ENCODE measurements at regions not wholly inside any gene's neighbourhood (a gene's known extent, or its start where the extent isn't known, plus 50 kb on each side); places are given as distances from the start of the nearest gene placed in this dataset.

DNA sequence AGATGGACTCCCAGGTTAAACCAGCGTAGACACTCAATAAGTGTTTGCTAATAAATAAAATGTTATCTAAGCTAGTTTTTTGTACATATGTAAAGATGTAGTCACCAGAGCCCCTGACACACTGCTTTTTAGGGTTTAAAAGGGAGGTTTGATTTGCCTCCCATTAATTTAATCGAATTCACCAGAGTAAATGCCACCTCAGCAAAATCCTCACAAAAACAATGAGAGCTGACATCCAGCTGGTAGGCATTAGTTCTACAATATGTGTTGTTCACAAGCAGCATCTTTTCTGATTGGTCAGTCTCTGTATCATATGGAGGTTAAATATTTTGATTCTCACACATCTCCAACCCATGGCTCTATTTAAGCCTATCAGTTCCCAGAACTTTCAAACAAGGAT, 382.6 kb downstream of the CENPC start:
- intact Hi-C loops (cut with DNase I), result no loop called here
- no peak for DNase-seq
- H3K27ac ChIP-seq, result no peak overlapping the region
- no peaks in the 10 kb centered on the region for H3K27me3 ChIP-seq
- no peaks in the 10 kb centered on the region for H3K9me3 ChIP-seq
- H3K36me3 ChIP-seq, result no peaks in the 10 kb centered on the region
- H3K4me1 ChIP-seq (ENCODE audit: insufficient read depth), result no peaks in the 10 kb centered on the region
- 65 to 80% (median 72%) methylated on average over 2 of the region's 2 CpGs for WGBS, 3 donors
- H3K4me3 ChIP-seq, result no peak overlapping the region
- TF ChIP-seq, protein P1, sequence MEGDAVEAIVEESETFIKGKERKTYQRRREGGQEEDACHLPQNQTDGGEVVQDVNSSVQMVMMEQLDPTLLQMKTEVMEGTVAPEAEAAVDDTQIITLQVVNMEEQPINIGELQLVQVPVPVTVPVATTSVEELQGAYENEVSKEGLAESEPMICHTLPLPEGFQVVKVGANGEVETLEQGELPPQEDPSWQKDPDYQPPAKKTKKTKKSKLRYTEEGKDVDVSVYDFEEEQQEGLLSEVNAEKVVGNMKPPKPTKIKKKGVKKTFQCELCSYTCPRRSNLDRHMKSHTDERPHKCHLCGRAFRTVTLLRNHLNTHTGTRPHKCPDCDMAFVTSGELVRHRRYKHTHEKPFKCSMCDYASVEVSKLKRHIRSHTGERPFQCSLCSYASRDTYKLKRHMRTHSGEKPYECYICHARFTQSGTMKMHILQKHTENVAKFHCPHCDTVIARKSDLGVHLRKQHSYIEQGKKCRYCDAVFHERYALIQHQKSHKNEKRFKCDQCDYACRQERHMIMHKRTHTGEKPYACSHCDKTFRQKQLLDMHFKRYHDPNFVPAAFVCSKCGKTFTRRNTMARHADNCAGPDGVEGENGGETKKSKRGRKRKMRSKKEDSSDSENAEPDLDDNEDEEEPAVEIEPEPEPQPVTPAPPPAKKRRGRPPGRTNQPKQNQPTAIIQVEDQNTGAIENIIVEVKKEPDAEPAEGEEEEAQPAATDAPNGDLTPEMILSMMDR (IDR thresholded peaks at IDR 0.05), result no peak
- TF ChIP-seq EP300 (IDR thresholded peaks at IDR 0.05) (no peak), POLR2A (IDR thresholded peaks at IDR 0.05) (no peak)

DNA sequence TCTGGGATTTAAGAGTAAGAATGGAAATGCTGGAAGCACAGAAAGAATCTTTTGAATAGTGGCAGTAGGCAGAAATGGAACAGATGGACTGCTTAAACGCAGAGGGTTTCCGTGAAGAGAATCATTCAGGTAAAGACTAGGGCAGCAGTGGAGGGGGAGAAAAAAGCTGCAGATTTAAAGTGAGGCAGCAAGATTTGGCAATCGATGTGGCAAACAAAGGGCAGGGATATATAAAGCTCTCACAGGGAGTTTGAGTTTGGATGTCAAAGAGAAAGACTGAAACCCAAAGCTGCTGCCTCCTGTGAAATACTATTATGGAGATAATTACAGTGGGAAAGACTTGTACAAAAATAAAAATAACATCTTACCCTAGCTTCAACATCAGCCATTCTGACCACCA, 384.0 kb downstream of the CENPC start:
- intact Hi-C loops (cut with DNase I), result no loop called here
- WGBS, 3 donors, result 81 to 88% (median 82%) methylated on average over 3 of the region's 3 CpGs
- H3K9me3 ChIP-seq, result no peaks in the 10 kb centered on the region

DNA sequence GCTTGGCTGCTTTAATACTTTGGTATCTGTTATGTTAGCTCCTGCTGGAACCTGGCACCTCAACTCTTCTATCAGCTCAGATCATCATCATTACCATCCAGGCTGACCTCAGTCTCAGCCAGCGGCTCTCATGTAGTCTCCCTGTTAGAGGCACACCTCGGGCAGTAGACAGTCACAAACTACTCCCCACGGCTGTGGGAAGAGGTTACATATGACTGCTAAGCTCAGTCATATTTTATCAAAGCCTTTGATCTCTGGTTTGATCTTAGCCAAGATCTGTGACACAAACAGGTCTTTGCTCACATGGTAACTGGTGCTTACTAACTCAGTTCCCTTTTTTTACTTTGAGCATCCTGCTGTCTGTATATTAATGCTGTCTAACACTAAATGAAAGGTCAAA, 384.9 kb downstream of the CENPC start:
- TF ChIP-seq EP300 (IDR thresholded peaks at IDR 0.05), result no peak
- TF ChIP-seq, protein P1 (IDR thresholded peaks at IDR 0.05), result no peak
- no peak for TF ChIP-seq POLR2A (IDR thresholded peaks at IDR 0.05)
- WGBS, 3 donors, result 49 to 61% (median 59%) methylated on average over 3 of the region's 3 CpGs
- no peak for DNase-seq
- no peak overlapping the region for H3K27ac ChIP-seq
- H3K4me3 ChIP-seq, result no peak overlapping the region
- H3K27me3 ChIP-seq, result no peaks in the 10 kb centered on the region
- H3K9me3 ChIP-seq, result no peaks in the 10 kb centered on the region
- no peaks in the 10 kb centered on the region for H3K36me3 ChIP-seq
- no peaks in the 10 kb centered on the region for H3K4me1 ChIP-seq (ENCODE audit: insufficient read depth)
- intact Hi-C loops (cut with DNase I), result no loop called here

More for the DNA sequence above, 384.0 kb downstream of the CENPC start:
- Histone ChIP-seq H3K27me3 (no peaks in the 10 kb centered on the region), H3K36me3 (no peaks in the 10 kb centered on the region), H3K27ac (no peak overlapping the region), H3K4me3 (no peak overlapping the region), H3K4me1 (ENCODE audit: insufficient read depth) (no peaks in the 10 kb centered on the region)
- TF ChIP-seq EP300 (IDR thresholded peaks at IDR 0.05), result no peak
- DNase-seq, result no peak

DNA sequence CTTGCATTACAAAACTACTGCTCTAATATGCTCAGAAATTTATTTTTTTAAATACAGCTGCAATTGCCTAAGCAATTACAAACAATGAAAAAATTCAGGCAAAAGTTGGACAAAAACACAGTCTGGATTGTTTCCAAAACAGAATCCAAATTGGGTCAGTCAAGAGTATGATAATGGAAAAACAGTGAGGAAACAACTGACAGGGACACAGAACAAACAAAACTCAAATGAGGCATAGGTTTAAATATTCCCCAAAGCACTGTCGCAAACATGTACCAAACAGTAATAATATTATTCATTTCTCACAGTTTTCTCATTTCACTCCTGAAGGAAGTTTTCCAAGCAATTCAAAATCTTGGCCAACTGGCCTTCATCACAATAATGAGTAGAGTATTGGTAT, 386.6 kb downstream of the CENPC start:
- no peaks in the 10 kb centered on the region for H3K36me3 ChIP-seq
- H3K4me3 ChIP-seq, result no peak overlapping the region
- no peak for DNase-seq
- no peaks in the 10 kb centered on the region for H3K9me3 ChIP-seq
- H3K4me1 ChIP-seq (ENCODE audit: insufficient read depth), result no peaks in the 10 kb centered on the region
- WGBS, 3 donors, result 0 to 30% (median 15%) methylated on average over 1 of the region's 1 CpG
- no peaks in the 10 kb centered on the region for H3K27me3 ChIP-seq
- no peak overlapping the region for H3K27ac ChIP-seq
- intact Hi-C loops (cut with DNase I), result no loop called here
- TF ChIP-seq EP300 (IDR thresholded peaks at IDR 0.05), result no peak
- TF ChIP-seq, protein P1 (IDR thresholded peaks at IDR 0.05), result no peak
- TF ChIP-seq POLR2A (IDR thresholded peaks at IDR 0.05), result no peak

DNA sequence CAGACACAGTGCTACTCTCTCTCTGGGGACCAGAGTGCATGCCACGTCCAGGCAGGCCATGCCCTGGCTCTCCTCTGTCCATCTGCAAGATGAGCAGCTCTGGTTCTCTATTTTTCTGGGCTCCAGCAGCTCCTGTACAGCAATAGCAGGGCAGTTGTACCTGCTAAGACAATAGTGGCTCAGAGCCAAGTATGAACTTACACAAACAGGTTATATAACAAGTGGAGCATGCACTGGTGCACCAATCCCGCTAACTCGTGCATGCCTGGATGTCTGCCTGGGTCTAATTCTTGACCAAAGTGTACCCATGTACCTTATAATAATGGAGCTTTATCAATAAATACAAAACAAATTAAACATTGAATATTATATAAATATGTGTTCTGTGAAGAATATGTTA, 392.3 kb downstream of the CENPC start:
- no peaks in the 10 kb centered on the region for H3K27me3 ChIP-seq
- H3K4me1 ChIP-seq (ENCODE audit: insufficient read depth), result no peaks in the 10 kb centered on the region
- H3K27ac ChIP-seq, result no peak overlapping the region
- no peaks in the 10 kb centered on the region for H3K36me3 ChIP-seq
- 78 to 81% (median 81%) methylated on average over 3 of the region's 3 CpGs for WGBS, 3 donors
- no peak for DNase-seq
- no peaks in the 10 kb centered on the region for H3K9me3 ChIP-seq
- intact Hi-C loops (cut with DNase I), result no loop called here
- no peak overlapping the region for H3K4me3 ChIP-seq
- TF ChIP-seq POLR2A (IDR thresholded peaks at IDR 0.05), result no peak
- TF ChIP-seq, protein P1 (IDR thresholded peaks at IDR 0.05), result no peak
- TF ChIP-seq EP300 (IDR thresholded peaks at IDR 0.05), result no peak

Data from ovary (tissue), 7 donors.